ENCODE measurements at regions not wholly inside any gene's neighbourhood (a gene's known extent, or its start where the extent isn't known, plus 50 kb on each side); places are given as distances from the start of the nearest gene placed in this dataset.

GRCh38 chr5:105659396-105659795, 2011.3 kb downstream of the EFNA5 start:
- H3K4me3 ChIP-seq (ENCODE audit: low read depth, low read length) = no peak overlapping the region
- DNase-seq (ENCODE audit: low read depth) = no peak
- TF ChIP-seq CTCF (IDR thresholded peaks at IDR 0.05; ENCODE audit: low read depth, low read length, missing control alignments) = no peak

GRCh38 chr5:105640328-105640727, 2030.4 kb downstream of the EFNA5 start:
- TF ChIP-seq CTCF (IDR thresholded peaks at IDR 0.05; ENCODE audit: low read depth, low read length, missing control alignments) = no peak
- no peak for DNase-seq (ENCODE audit: low read depth)
- H3K4me3 ChIP-seq (ENCODE audit: low read depth, low read length) = no peak overlapping the region

GRCh38 chr5:105639511-105639910, 2031.2 kb downstream of the EFNA5 start:
- no peak overlapping the region for H3K4me3 ChIP-seq (ENCODE audit: low read depth, low read length)
- no peak for DNase-seq (ENCODE audit: low read depth)
- TF ChIP-seq CTCF (IDR thresholded peaks at IDR 0.05; ENCODE audit: low read depth, low read length, missing control alignments) = no peak

- no peak for TF ChIP-seq CTCF (IDR thresholded peaks at IDR 0.05; ENCODE audit: low read depth, low read length, missing control alignments)
- DNase-seq (ENCODE audit: low read depth) = no peak
- no peak overlapping the region for H3K4me3 ChIP-seq (ENCODE audit: low read depth, low read length)
Observed at GRCh38 chr5:105639068-105639467, 2031.7 kb downstream of the EFNA5 start.

GRCh38 chr5:105638437-105638836, 2032.3 kb downstream of the EFNA5 start:
- DNase-seq (ENCODE audit: low read depth) = no peak
- no peak for TF ChIP-seq CTCF (IDR thresholded peaks at IDR 0.05; ENCODE audit: low read depth, low read length, missing control alignments)
- H3K4me3 ChIP-seq (ENCODE audit: low read depth, low read length) = no peak overlapping the region

GRCh38 chr5:105632043-105632442, 2038.7 kb downstream of the EFNA5 start:
- H3K4me3 ChIP-seq (ENCODE audit: low read depth, low read length) = no peak overlapping the region
- no peak for DNase-seq (ENCODE audit: low read depth)
- TF ChIP-seq CTCF (IDR thresholded peaks at IDR 0.05; ENCODE audit: low read depth, low read length, missing control alignments) = no peak

- H3K4me3 ChIP-seq (ENCODE audit: low read depth, low read length) = no peak overlapping the region
- no peak for DNase-seq (ENCODE audit: low read depth)
- TF ChIP-seq CTCF (IDR thresholded peaks at IDR 0.05; ENCODE audit: low read depth, low read length, missing control alignments) = no peak
Observed at GRCh38 chr5:105630803-105631202, 2039.9 kb downstream of the EFNA5 start.

Measured in GM12864 (cell line).